Ectodermal cell (in vitro differentiated cells): ENCODE measurements at regions not wholly inside any gene's neighbourhood (a gene's known extent, or its start where the extent isn't known, plus 50 kb on each side); places are given as distances from the start of the nearest gene placed in this dataset.

ENCODE experiments used
- H3K27ac ChIP-seq: 2 replicates; pipeline ENCODE4 v1.7.0; 2013; ENCODE audit warnings: mild to moderate bottlenecking, low read depth, low read length; ENCODE audit not compliant: insufficient read depth, poor library complexity, severe bottlenecking
- H3K27me3 ChIP-seq: 2 replicates; pipeline ENCODE4 v1.7.0; 2013; ENCODE audit warnings: mild to moderate bottlenecking, low read length; ENCODE audit not compliant: insufficient read depth, control insufficient read depth, poor library complexity, severe bottlenecking
- H3K36me3 ChIP-seq: one replicate; pipeline ENCODE4 v1.7.0; 2013; ENCODE audit warnings: low read length; ENCODE audit not compliant: control insufficient read depth, insufficient read depth
- H3K4me1 ChIP-seq: one replicate; pipeline ENCODE4 v1.7.0; 2013; ENCODE audit warnings: low read length; ENCODE audit not compliant: control insufficient read depth, insufficient read depth
- H3K4me3 ChIP-seq: 2 replicates; pipeline ENCODE4 v1.7.0; 2013; ENCODE audit warnings: low read depth, low read length, control low read depth; ENCODE audit not compliant: insufficient read depth
- H3K9me3 ChIP-seq: 2 replicates; pipeline ENCODE4 v1.7.0; 2013; ENCODE audit warnings: mild to moderate bottlenecking, low read length, moderate library complexity; ENCODE audit not compliant: control insufficient read depth
- WGBS, 2 experiments: methylation state at CpG; one replicate each; pipeline ENCODE4 v1.1.7; 2013; ENCODE audit warnings: missing lambda C conversion rate in 2 of 2; 5-methylcytosine and 5-hydroxymethylcytosine counted together

DNA sequence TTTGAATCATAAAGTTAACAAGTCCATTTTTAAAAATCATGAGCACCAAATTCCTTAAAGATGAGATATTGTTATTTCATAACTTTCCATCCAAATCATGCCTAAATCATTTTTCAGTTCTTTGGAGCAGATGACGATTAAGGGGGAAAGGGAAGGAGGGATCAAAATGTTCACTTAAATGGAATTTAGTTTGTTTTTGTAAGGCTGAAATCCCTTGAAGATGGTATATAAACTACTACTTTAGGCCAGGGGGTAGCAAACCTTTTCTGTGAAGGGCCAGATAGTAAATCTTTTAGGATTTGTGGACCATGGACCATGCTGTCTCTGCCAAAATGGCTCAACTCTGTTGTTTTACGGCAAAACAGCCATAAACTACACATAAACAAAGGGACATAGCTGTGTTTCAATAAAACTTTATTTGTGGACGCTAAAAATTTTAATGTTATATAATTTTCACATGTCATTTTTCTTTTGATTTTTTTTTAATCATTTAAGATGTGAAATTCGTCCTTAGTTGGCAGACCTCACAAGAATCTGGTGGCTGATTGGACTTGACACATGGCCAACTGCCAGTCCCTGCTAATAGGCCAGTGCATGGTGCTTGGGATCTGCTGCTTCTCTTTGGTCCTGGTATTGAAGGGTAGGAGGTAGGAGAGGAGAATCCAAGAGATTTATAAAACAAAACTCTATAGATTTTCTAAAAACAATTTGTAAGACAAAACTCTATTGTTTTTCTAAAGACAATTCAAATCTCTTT is 52.0 kb upstream of the RTN4 start:
- Histone ChIP-seq H3K36me3 (no peaks in the 10 kb centered on the region), H3K4me1 (no peaks in the 10 kb centered on the region), H3K4me3 (no peak overlapping the region), H3K9me3 (no peaks in the 10 kb centered on the region), H3K27ac (no peak overlapping the region), H3K27me3 (no peaks in the 10 kb centered on the region)
- 96 to 97% methylated on average over 3 to 4 of the region's 4 CpGs for WGBS, 2 experiments

DNA sequence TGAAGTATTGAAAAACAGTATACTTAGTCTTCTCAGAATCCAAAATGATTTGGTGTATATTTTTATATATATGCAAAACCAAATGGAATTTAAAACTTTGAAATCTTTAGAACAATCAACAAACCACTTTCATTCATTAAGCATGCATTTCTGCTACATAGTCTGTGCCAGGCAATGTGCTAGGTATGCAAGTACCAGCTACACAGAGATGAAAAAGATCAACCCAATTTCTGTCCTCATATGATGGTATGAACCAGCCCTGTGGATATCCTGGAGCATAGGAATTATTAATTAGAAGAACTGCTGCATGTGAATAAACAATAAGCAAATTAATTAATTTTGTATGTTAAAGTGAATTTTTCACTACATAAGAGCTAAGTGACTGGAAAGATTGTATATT is 51.2 kb upstream of the RTN4 start:
- Histone ChIP-seq H3K4me3 (no peak overlapping the region), H3K27ac (no peak overlapping the region), H3K27me3 (no peaks in the 10 kb centered on the region), H3K36me3 (no peaks in the 10 kb centered on the region), H3K4me1 (no peaks in the 10 kb centered on the region), H3K9me3 (no peaks in the 10 kb centered on the region)

DNA sequence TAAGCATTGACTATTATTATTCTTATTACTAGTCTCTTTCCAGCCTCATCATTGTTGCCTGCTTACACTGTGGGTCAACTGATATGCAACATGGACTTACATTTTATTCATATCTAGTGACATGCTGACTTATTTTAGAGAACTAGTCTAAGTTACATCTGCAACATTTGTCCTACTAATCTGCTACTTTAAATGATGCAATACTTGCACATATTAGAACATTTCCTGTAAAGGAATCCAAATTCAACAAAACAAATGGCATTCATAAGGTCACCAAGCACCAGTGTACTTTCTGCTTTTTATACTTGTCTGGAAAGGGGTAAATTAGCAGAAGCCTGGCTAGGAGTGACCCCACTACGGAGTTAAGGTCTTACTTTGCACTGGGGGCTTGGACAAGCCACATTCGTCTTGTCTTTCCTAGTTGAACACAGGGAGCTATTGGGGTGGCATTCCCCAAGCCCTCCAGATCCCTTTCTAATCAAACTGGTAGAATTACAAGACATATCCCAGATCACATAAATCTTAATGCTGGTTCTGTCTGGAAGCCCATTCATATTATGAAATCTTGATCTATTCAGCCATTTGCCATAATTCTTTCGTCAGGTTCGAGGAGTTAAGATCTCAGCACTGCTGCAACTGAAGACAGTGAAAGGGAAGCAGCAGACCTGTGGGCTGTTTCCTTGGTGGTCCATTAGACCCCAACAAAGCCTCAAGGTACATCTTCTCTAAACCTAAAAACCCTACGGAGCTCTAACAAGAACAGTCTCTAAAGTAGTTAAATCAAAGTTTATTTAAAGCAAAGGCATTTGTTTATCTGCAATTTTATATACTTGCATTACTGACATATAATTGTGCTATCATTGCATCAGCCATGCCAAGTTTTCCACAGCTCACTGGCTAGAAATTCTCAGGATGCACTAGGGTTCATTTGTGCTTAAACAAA is 49.9 kb upstream of the RTN4 start:
- Histone ChIP-seq H3K27me3 (no peaks in the 10 kb centered on the region), H3K4me1 (no peaks in the 10 kb centered on the region), H3K4me3 (no peak overlapping the region), H3K27ac (no peak overlapping the region), H3K9me3 (no peaks in the 10 kb centered on the region), H3K36me3 (no peaks in the 10 kb centered on the region)
- 85 to 91% methylated on average over 4 to 5 of the region's 5 CpGs for WGBS, 2 experiments
